ENCODE measurements at regions not wholly inside any gene's neighbourhood (a gene's known extent, or its start where the extent isn't known, plus 50 kb on each side); places are given as distances from the start of the nearest gene placed in this dataset.

DNA sequence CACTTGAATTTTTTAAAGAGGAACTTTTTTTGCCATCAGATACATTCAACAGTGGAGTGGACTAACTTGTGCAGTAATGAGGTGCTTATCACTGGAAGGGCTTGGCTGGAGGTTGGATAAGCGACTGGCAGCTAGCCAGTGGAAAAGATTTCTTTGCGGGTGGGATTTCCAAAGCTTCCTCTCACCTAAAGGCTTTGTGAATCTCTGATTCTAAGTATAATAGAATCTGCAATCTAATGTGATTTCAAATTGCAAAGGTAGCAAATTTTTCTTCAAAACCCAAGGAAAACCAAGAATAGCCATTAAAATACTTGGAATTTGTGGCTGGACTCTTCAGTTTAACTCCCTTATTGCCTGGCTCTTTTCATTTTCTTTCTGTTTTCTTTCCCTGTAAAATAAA is 460.4 kb upstream of the MARCKS start:
- DNase-seq = no peak

DNA sequence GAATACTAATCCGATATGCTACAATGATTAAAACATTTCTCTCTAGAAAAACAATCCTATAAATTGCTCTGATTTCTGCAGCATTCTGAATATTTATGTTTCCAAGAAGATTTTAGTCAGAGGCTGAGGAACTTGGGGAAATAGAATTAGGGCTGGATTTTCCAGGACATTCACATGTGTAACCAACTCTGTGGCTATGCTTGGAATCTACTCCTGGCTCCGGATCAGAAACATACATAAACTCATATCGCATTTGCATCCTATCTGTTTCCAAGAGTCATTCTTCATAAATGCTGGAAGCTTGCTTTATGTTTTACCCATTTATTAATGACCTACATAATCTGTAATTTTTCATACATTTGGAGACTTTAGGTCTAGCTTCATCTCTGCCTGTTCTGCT is 459.9 kb upstream of the MARCKS start:
- DNase-seq = no peak

DNA sequence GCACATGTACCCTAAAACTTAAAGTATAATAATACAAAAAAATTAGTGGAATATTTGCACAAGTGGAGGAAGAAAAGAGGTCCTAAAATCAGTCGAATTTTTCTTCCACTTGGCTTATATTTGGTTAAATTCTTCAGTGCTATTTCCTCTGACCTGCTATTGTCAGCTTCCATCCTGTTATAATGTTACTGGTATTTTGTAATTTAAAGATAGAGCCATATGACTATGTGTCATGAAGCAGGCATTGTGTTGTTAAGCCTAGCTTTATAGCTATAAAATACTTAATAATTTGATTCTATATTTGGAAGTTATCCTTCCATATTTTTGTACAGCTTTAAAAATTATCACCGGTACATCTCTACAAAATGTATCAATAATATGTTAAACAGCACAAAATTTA is 455.9 kb upstream of the MARCKS start:
- no peak for DNase-seq

DNA sequence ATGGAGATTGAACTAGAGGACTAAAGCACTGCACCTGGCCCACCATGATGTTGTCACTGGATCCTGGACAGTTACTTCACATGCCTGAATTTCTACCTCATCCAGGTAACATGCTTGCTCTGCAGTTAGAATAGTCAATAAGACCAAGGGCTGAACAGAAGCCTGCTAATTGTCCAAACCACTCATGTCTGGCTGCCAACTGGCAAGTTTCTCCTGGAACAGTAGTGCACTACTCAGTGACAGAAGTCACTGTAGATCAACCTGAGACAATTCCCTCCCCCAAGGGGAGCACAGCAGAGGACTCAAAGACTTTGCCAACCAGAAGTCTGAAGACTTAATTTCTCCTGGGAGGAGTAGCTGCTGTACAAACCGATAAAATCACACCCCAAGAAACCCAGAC is 454.6 kb upstream of the MARCKS start:
- no peak for DNase-seq

DNA sequence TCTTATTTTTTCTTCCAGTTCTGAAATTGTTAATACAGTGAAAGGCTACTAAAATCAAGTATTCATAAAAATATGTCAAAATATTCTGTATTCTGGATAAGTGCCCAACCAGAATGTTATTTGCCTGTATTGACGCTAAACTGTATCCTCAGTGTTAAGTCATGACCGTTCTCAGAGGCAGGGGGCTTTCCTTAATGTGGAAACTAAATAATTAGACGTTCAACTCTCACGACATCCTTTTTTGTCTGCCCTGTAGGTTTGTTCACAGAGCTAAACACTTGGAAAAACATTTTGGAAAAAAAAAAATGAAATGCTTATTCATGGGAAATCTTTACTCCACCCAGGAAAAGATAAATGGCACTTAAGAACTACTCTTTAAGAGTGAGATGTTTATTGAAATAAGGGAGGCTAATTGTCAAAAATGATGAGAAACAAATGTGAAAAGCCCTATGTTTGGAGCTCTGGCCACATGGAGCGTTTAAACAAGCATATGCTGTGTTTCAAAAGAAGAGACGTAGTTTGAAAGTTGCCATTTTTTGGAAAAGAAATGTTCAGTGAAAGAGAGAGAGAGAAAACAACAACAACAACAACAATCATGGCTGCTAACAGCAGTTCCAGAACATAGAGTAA is 453.1 kb upstream of the MARCKS start:
- no peak for DNase-seq

DNA sequence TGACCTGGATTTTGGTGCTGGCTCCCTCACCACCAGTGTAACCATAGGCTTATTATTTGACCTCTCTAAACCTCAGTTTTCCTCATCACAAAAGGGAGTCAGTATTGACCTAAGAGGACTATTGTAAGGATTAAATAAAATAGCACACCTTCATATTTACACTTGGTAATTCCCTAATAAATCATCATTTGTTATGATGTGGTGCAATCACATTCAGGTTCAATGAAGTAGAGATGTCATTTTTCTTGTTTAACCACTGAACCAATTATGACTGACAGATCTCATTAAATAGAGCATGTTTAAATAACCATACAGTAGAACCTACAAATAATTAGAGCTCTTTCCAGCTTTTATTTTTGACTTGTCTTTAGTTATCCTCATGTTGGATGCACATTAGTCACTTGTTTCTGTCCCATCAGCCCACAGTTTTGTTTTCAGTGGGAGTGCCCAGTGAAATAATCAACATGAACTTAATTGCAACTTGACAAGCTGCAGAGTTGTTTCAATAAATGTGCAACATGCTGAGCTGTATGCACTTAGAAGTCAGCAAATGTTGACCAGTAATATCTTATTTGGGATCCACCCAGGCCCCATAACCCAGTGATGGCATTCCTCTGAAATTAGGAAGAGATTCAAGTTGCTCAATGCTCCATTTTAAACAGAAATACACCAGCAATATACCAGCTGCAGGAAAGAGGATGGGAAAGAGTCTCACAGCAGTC is 451.7 kb upstream of the MARCKS start:
- no peak for DNase-seq

DNA sequence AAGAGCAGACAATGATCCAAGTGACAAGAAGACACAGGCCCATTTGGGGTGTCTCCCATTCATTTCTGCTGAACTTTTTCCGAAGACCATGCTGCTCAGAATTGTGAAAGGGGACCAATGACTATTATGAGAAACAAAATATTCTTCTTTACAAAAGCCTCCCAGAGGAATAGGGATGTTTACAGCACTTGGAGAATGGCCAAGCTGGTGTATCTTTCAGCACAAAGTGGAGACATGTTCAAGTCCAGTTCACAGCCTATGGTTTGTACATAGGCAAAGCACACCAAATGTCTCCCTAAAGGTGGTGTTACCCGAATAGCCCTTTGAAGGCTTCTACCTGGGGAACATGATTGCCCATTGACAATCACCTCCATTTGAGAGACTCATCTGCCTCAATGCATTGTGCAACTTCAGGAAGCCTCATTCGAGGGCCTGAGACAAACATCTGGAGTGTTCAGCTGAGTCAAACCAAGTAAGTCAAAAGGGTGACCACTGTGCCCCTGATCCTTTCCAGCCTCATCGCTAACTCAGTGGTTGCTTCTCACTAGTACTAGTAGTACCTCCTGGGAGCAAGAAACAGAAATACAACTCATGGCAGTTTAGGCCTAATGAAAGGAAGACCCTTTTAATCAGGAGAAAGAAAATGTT is 451.0 kb upstream of the MARCKS start:
- no peak for DNase-seq

DNA sequence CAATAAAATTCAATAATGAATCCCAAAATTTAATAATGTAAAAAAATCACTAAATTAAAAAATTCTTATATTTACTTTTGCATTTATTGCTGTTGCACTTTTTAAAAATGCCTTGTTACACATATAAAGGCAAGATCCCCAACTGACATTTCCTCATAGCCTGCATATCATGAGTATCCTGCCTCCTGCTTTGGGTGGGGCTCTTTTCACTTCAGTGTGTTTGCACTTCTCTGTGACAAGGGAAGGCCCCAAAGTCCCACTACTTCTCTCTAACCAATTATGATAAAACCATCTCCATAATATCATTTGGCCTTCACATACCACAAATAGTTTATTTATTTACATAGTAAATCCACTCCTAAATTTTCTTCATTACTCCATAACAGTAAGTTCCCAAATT is 446.1 kb upstream of the MARCKS start:
- DNase-seq = no peak

DNA sequence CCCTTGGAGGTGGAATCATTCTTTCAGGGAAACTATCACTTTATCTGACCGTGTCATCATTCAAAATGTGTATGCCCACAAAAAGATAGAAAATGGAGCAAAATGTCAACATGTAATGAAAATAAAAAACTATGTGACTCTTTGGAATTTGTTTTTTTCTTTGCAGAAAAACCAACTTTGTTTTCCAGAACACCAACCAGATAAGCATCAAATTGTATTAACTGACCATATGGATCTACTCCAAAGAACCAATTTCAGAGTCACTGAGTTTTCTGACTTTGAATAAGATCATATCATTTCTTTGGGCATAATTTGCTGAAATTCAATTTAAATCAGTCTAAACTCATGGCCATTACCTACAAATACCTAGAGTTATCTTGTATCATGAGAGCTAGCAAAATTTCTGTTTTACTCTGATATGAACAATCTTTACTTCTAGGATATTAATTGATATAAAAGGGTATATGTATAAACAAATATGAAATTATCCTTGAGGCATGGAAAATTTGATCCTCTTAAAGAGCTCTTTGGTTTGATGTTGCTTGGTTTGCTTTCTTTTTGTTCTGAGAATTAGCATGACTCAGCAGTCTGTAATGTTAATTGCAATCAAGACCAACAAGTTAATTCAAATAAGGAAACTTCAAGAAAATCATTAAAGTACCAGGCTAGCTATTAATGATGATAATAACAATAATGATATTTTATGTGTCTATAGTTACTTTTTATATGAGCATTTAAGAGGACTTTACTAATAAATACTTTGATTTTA is 444.4 kb upstream of the MARCKS start:
- DNase-seq = no peak

DNA sequence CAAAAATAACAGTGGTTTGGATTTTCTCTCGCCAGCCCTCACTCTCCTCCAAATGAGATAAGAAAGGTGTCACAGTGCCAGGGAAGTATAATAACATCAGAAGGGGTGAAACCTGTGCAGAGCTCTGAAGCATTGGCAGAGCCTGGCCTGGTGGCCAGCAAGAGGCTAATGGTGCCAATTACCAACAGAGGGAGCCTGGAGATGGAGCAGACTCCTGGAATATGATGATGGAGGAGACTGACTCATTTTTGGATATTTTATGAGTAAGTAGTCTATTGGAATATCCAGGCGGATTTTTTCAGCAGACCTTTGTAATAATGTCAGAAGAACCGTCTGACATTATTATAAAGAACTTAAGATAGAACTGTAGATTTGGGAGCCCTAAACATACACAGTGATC is 442.6 kb upstream of the MARCKS start:
- DNase-seq = peak in 9 of 56 donors; percentile 0 to 16 (median 6)

DNA sequence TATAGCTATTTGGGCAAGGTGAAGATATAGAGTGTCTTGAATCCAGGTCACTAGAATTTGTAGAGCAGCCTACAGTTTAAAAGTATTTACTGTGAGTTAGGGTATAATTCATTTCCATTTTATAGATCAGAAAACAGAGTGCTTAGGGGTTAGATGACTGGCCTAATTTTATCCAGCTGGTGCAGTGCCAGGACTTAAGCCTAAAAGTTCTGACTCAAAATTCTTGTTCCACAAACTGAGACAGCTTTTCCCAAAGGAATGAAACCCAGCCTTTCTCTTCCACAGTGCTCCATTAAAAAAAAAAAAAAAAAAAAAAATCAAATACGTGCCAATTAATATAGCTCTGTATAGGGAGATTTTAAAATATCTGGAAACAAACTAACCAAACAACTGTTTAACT is 441.0 kb upstream of the MARCKS start:
- no peak for DNase-seq

DNA sequence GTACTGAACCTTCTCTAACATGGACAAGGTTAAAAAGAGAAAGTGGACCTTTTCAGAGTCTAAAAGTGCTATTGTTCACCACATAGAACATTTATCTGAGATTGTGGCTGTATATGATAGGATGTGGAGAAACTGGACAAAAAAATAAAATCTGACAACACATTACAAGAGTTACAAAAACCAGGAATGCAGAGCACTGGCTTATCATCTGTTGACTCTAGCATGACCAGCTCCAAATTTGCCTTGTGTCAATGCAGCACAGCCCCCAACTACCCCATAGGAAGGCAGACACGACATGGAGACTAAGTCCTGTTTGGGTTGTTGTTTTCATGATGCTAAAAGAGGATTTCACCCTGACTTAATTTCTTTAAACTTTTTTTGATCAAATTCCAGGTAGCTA is 436.9 kb upstream of the MARCKS start:
- DNase-seq = no peak

DNA sequence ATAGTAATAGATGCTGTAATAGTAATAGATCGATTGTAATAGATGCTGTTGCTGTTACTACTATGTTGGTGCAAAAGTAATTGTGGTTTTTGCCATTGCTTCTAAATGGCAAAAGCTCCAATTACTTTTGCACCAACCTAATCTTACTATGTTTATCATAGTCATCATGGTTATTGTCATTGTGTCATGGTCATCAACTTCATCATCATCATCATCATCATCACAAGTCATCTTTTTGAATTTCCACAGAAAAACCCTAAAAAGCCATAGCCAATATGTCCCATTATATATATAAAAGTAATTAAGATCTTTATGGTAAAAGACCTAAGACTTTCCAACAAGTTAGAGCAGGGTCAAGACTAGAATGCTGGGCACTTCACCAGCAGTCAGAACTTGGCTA is 435.1 kb upstream of the MARCKS start:
- no peak for DNase-seq

DNA sequence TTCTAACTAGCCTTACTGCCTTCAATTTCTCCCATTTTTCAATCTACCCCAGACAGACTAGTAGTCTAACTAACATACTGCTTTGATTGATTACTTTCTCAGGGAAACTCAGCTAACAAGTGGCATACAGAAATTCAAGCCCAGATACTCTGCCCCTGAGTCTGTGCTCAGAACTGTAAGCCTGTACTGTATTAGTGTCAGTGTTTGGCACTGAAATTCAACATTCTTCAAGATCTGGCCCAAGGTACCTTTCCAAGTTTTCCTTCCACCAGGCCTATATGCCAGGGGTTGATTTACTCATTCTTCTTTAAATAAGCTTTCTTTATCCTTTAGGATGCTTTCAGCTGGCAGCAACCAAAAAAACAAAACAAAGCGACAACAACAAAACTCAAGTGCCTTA is 433.2 kb upstream of the MARCKS start:
- no peak for DNase-seq

DNA sequence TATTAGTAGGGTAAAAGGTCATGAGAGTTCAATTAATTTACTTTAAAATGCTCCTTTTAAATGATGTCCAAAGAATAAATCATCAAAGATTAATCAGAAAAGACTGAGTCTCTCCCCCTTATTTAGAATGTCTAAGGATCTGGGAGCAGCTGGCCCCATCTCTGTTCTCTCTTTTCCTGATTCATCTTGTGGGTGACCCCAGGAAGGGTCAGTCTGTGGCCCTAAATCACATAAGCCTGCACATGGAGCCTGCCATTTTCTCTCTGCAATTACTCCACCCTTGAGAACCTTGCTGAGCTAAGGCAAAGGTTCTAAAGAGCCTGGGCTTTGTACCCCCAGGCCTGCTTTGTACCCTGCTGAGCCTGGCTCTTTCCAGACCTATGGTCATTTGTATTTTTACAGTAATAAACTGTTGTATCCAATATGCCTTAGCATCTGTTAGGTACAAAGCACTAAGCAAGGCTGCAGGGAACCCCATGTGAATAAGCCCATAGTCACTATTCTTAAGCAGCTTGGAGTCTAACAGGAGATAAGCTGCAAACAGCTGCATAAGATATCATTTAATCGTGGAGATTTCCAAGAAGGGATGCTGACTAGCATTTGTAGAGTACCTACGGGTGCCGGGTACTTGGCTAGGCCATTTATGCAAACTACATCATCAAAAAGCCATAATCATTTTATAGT is 431.0 kb upstream of the MARCKS start:
- no peak for DNase-seq

DNA sequence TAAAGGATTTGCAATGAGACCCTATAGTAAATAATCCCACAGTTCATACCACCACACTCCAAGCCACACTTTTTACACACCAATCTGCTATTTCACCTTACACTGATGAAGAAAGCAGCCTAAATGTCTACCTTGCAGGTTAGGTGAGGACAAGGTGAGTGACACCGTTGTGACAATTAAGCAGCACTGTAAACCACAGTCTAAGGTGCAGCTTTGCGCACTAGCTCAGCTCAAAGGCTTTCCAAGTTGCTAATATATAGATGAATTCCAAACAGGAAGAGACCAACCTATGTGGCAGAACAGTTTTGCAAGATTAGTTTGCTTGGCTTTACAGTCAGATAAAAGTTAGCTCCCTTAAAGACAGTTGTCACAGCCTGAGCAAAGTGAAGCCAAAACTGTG is 429.5 kb upstream of the MARCKS start:
- no peak for DNase-seq

DNA sequence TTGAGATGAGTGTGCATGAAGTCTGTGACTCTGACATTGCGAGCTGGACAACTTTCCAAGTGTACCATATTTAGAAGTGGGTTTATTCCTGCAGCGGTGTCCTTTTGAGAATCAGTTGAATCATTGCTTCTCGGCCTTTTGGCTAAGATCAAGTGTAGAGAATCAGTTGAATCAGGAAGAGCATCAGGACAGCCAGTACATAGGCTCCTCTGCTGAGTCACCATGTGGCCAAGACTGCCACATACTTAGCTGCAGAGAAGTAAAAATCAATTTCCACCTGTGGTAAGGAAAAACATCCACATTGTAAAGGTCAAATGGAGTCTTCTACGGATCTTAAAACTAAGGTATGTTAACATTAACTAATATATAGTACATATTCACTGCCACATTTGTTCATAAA is 428.4 kb upstream of the MARCKS start:
- no peak for DNase-seq

DNA sequence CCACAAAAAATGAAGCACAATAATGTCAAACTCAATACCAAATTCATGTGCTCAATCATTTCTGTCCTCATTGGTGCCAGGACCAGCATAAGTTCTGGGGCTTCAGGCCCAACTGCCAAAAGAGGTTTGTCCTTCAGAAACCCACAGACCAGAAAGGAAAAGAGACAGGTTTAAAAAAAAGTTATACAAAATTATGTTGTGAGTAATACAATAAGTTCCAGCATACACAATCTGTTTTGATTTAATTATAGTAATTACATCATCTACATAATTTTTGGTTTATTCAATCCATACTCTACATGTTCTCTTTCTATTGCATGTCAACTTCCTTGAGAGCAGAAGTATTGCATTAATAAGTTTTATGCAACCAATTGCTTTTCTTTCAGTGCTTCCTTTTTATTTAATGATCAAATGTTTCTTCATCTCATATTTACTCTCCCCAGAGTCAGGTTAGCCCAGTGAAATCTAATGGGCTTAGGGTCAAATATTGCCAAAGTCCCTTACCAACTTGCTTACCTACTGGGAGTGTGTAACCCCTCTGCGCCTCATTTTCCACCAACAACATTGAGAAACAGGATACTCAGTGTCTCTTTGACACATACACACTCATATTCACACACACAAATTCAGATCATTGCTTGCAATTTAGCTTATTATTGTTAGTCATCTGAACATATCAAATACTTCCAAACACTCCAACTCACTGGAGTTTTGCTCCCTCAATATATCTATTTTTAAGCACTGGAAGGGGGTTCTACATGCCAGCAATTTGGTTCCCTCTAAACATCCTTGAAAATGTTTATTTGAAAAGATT is 424.4 kb upstream of the MARCKS start:
- no peak for DNase-seq

DNA sequence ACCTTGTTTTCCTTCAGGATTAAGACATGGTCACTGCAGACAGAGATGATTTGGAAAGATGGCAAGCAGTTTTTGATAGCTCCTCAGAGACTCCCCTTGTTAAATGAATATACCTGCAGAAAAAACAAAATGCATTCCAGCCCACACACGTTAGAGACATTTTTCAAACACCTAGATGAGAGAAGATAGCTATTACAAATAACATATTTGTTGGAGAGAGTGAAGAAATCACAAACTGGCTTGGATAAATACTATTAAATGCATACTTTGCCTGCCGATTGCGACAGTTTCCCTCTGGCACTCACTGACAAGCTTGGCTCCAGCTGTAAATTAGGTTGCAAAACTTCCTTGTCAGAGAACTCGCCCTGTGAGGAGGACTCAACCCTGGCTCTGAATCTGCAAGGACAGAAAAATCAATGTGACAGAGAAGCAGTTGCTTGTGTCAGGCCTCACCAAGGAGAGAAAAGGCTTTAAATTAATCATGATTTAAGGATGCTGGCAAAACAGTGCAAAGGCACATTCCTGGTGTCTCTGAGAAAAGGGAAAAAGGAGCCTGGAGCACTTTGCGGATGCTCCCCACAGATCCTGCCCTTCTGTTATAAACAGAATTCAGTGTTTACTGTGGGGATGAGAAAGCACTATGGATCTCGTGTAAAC is 423.7 kb upstream of the MARCKS start:
- DNase-seq = peak in 1 of 56 donors; percentile 2

DNA sequence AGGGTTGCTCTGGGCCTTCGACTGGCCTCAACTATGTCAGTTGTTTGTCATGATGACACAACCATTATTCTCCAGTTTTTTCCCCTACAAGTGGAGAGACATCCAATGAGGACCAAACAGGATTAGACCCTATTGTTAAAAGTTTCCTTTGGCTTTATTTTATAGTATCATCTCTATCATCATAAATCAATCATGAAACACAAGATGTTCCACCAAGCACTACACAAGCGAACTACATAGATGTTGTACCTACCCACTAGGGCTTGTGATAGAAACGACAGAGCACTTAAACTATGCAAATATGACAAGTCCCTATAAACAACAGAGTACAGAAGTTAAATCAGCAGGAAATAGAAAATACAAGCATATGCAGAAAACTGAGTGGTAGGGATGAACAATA is 422.5 kb upstream of the MARCKS start:
- DNase-seq = no peak
